Activated CD4-positive, CD25-positive, alpha-beta regulatory T cell treated with anti-CD3 and anti-CD28 coated beads, Interleukin-2, amount 50 U/mL, for 72 hours (primary cell): ENCODE measurements at regions not wholly inside any gene's neighbourhood (a gene's known extent, or its start where the extent isn't known, plus 50 kb on each side); places are given as distances from the start of the nearest gene placed in this dataset.

Experiments
- DNase-seq: peaks from one replicate; pipeline ENCODE4 v3.0.0; 2021

GRCh38 chr13:30359991-30360390 is 52.6 kb upstream of the KATNAL1 start:
- no peak for DNase-seq

- DNase-seq = no peak
Measured at GRCh38 chr13:30360586-30360985, 53.2 kb upstream of the KATNAL1 start.

GRCh38 chr13:30362005-30362788 is 54.8 kb upstream of the KATNAL1 start:
- no peak for DNase-seq

DNA sequence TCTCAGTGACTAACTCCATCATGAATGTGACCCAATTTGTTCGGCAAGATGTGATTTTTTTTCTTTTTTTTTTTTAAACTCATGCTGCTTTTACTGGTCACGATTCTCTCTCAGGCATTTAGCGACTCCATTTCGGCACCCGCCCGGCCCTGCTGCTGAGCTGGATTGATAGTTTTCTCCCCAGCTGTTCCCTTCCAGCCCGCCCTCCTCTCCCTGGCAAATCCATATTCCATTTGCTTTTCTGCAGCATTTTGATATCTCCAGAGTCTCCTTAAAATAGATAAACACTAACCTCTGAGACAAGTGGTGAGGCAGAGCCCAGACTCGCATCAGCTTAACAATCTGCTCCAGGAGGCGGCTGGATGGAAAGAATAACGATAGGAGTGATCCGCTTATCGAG is 55.5 kb upstream of the KATNAL1 start:
- DNase-seq = no peak

DNA sequence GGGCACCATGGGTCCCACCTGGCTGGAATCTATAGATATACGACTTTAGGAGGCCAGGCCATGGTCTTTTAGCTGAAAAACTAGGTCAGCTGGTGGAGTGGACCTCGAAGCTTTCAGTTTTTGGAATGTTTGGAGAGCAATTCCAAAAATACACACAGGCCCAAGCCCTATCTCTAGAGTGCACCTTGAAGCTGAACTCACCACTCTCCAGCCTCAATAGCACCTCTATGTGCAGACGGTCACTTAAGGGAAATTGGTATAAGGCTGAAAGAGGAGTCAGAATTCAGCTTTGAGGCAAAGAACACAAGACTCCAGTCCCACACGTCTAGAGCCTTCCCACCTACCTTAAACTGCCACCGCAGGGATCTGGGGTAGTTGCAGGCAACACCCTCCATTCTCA is 56.4 kb upstream of the KATNAL1 start:
- no peak for DNase-seq

GRCh38 chr13:30364133-30364532 is 56.8 kb upstream of the KATNAL1 start:
- no peak for DNase-seq

DNA sequence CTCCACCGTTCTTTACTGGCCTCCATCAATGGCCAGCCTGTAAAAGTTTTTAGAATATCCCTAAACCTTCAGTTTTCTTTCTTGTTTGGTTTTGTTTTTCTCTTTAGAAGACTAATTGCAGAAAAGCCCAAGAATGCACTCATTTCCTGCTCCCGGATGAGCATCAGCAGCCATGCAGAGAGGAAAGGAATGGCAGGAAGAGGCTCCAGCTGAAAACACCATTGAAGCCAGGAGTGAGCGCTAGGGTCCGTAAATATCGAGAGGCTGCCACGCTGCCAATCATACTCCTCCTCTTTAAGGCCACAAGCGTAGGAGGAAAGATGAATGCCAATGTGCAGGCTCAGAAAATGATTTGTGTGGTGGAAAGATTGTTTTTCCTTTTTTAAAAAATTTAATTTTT is 57.4 kb upstream of the UBE2L5 start:
- no peak for DNase-seq

GRCh38 chr13:30366088-30366487 is 56.2 kb upstream of the UBE2L5 start:
- no peak for DNase-seq

- no peak for DNase-seq
Measured at GRCh38 chr13:30367296-30367695, 55.0 kb upstream of the UBE2L5 start.

- no peak for DNase-seq
Measured at GRCh38 chr13:30370146-30370545, 52.1 kb upstream of the UBE2L5 start.

- no peak for DNase-seq
Measured at GRCh38 chr13:30370916-30371521, 51.3 kb upstream of the UBE2L5 start.

DNA sequence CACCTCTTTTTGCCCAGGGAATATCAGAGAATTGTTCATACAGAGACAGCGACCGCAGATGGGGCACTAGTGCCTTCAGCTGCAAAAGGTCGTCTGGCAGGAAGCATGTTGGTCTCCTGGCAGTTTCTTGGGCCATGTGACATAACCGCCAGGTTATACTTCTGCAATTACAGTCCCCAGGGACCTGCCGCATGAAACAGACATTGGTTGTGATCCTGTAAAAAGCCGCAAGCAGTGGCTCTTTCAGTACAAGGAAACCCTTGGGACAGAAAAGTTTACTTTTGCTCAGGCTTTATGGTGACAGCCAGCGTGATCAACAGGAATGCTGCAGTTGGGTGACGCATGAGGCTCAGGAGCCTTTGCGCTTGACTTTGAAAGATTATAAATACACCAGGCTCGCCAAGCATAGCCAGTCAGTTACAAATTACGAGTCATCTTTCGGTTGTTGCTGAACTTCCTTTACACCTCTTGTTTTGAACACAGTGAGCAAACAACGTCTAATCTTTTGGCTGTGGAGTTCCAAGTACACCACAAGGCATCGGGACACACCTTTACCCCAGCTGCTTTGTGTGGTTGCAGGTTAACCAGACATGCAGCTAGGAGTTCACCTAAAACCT is 50.5 kb upstream of the UBE2L5 start:
- DNase-seq = peak; percentile 48
